Urothelium cell line (cell line): ENCODE measurements at regions not wholly inside any gene's neighbourhood (a gene's known extent, or its start where the extent isn't known, plus 50 kb on each side); places are given as distances from the start of the nearest gene placed in this dataset.
A peak's percentile ranks its signal among the peaks of the same experiment; 100 is the strongest.

Source experiments
- DNase-seq: peaks from one replicate; pipeline ENCODE4 v3.0.0; 2011; ENCODE audit warnings: low spot score, mixed read lengths
- FAIRE-seq: peaks from 2 replicates; lab custom pipeline; 2011; peaks lifted over from hg19 to GRCh38; lab: Jason Lieb, UNC

DNA sequence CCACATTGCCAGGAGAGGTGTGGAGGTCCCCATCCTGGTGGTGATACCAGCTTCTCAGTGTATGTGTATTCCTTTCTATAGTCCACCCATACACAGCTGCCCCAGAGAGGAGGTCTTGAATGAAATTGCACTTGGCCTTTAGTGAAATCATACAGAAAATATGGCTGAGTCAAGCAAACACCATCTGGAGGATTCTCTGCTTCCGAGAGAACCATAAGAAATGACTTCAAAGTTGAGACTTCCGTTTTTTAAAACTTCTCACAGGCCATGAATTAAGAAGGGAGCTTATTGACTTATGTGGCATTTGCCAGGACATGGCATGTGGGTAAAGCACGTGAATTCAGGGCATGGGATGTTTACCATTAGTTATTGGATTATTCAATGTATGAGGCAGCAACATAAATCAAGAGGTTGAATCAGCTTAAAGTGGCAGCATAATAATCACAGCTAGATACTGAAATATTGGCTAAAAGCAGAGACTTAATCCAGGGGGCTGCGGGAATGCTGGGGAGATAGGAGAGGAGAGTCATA lies 119.1 kb upstream of the MTNR1B start:
- DNase-seq (no peak), FAIRE-seq (no peak)

DNA sequence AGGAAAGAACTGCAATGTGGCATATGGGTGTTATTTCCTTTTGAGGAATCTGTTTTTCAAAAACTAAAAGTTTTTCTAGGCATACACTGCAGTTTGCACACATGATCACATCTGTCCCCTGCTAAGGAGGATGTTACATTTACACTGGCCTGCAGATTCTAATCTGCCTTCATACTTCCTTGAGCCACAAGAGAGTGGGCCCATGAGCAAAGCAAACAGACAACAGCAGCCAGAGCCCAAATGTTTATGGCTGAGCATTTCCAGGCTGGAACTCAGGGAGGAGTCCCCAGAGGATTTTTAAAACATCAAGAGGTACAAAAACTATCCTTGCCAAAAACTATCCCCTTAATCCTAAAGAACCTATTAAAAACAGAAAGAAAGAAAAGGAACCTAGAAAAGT lies 117.2 kb upstream of the MTNR1B start:
- no peak for DNase-seq
- no peak for FAIRE-seq

DNA sequence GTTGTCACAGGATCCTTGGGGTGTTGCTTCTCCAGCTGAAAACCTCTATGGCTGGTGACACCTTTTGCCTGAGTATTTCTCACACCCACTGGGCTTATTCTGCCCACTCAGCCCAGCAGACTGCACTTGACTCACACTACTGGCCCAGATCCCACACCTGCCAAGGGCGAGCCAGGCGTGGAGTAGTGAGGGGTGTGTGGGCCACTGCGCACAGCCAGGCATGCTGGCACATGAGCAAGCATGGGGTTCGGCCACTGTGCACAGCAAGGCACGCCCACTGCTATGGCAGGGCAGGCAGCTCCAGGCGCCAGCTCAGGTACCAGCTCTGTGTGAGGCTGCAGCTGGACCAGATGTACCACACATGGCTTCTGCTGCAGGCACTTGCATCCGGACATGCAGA lies 116.5 kb upstream of the MTNR1B start:
- FAIRE-seq: peak; percentile 85
- DNase-seq: no peak

DNA sequence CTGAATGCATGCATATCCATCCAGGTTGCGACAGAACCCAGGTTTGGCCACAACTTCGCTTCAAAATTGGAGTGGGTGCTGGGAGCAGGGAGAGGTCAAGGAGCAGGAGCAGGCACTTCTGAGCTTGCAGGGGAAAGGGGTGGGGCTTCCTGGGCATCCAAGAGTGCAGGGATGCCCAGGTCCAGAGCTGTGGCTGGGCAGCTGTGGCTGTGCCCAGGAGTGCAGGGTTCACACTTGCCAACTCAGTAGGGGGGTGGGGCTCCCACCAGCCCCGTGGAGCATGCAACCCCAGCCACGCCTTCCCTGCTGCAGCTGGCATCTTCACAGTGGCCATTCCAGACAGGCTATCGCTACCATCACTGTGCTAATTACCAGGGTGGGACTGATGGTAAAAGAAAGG lies 115.3 kb upstream of the MTNR1B start:
- DNase-seq (no peak), FAIRE-seq (no peak)

DNA sequence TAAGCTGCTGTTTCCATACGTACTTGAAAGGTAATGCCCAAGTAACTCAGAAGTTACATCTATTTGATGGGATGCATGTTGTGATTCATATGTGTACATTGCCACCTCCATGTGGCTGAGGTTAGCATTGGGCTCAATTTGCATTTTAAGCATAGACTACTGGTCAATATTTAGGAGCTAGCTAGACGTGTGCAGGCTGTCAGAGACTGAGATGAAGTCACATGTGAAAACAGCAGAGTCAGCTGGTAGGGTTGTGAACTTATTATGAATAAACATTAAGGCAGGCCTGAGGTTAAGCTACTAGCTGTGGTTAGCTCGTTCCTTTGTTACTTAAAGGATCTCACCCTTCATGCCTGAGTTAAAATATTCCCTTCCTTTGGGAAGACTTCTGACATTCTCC lies 114.5 kb upstream of the MTNR1B start:
- no peak for DNase-seq
- no peak for FAIRE-seq

DNA sequence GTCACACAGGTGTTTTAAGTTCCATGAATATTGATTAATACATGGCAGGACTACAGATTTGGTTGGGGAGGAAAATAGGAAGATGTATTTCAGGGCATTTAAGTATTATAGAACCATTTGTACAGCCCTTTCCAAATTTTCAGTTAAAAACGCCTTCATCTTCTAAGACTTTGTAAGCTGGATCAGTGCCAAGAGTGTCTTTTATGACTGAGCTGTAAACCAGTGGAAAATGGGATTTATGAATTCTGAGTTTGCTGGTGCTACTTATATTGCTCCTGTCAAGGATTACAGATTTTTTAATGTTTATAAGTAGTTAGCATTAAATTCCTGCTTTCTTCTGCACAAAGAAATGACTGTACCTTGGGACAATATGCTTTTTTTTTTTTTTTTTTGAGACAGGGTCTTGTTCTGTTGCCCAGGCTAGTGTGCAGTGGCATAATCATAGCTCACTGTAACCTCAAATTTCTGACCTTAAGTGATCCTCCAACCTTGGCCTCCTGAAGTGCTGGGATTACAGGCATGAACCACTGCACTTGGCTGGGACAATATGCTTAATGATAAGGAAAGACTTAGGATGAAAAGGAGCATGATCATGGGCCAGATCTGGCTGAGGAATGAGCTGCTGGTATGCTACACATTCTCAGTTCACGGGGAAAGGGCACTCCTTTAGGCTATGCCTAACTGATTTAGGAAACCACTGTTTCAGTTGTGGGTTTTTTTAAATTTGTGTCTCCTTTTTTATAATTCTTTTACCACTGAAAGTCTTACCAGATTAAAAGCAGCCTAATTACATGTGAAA lies 113.6 kb upstream of the MTNR1B start:
- DNase-seq (no peak), FAIRE-seq (no peak)

DNA sequence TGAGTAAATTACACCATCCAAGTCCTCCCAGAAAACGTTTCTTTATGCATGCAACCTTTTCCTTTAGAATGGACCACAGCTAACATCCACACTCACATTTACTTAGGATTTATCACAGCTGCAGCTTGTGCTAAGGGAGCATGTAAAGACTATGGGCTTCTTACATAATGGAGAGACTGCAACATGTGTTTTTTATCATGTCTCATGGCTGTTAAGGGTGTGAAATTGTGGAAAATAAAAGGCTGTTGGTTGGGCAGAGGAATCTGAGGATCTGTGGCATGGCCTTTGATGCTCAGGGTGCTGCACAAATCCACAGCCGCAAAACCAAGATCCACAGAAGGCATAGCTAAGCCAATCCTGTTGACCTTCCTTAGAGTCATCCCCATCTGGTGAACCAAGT lies 112.0 kb upstream of the MTNR1B start:
- FAIRE-seq: no peak
- no peak for DNase-seq

DNA sequence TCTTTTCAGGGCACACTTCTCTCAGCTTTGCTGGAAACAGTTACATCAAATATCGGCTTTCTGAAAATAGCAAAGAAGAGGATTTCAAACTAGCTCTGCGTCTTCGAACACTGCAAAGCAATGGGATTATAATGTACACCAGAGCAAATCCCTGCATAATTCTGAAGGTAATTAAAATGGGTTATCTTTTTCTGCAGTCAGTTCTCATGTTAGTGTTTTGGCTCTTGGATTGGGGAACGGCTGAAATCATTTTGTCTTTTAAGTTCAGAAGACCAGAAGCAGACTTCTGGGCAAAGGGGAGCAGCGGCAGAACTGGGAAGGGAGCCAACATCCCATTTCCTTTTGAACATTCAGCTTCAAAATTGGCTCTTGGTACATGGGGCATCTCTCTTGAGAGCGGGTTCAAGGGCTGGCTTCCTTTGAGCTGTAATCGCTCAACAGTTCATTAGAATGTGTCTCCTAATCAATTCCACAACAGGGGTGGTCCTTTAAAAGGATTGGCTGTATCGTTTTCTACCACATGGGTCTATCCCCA lies 110.2 kb upstream of the MTNR1B start:
- FAIRE-seq (no peak), DNase-seq (no peak)

DNA sequence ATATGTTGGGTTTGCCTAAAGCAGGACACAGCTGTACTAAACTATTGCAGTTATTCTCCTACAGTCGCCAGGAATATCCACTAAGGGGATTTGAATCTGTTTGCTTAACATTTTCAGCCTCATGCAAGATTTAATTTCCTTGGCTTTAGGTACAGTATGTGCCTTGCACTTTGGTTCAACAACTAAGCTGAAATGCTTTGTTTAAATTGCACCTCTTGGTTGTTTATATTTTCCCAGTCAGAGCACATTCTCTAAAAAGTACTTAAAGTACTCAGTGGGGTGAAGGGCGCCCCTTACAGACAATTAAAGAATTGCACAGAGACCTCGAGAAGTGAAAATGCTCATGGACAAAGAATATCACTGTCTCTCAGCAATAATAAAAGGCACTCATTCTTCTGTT lies 107.8 kb upstream of the MTNR1B start:
- no peak for FAIRE-seq

DNA sequence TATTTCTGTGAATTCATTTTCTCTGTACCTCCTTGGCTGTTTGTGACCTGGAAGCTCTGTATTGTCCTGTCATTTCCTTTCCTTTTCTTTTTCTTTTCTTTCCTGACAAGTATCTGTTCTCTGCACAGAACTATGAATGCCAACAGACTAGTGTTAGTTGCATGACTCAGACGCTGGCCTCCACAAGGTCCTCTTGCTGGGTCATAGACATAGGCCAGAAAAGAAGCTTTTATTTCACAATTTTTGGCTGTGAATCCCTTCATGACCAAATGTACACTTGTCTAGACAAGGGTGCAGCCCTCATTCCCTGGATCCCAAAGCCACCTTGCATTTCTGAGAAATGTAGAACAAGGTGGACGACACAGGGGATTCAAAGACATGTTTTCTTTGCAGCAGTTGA lies 104.1 kb upstream of the MTNR1B start:
- no peak for FAIRE-seq

More for the DNA sequence above, 107.8 kb upstream of the MTNR1B start:
- DNase-seq: no peak

DNA sequence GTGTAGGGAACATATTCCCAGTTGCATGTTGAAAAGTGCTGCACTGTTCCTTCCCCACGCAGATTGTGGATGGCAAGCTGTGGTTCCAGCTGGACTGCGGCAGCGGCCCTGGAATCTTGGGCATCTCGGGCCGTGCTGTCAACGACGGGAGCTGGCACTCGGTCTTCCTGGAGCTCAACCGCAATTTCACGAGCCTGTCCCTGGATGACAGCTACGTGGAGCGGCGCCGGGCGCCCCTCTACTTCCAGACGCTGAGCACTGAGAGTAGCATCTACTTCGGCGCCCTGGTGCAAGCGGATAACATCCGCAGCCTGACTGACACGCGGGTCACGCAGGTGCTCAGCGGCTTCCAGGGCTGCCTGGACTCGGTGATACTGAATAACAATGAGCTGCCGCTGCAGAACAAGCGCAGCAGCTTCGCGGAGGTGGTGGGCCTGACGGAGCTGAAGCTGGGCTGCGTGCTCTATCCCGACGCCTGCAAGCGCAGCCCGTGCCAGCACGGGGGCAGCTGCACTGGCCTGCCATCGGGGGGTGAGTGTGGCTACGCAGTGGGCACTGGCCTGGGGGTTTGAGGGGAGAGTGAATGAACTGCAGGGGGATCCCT lies 102.7 kb upstream of the MTNR1B start:
- DNase-seq (no peak), FAIRE-seq (no peak)

More for the DNA sequence above, 104.1 kb upstream of the MTNR1B start:
- no peak for DNase-seq

DNA sequence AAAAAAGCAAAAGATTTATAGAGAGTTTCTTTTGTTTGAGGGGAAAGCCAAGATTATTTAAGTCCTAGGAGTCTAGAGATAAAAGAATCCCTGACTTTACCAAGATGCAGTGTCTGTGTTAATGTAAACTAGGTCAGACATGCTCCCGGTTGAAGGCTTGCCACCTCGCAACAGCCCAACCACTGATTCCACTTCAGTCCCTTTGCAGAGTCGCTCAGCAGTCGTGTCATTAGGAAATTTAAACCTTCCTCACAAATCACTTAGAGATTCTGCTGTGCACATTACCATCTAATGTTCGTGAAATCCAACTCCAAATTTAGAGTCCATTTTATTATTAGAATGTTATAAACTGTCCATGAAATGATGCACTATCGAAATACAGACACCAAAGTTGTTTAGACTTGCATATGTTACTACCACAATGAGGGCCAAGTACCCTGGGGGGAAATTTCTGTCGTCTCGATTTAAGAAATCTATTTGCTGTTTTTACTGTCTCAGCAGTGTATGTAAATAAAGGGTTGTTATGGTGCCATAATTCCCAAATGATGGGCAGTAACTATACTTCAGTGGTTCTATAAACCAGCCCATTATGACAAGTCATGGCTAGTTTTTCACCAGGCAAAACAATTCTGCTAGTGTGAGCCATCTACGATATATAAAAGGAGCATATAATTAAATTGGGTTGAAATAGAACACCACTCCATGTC lies 101.4 kb upstream of the MTNR1B start:
- no peak for DNase-seq
- FAIRE-seq: no peak

DNA sequence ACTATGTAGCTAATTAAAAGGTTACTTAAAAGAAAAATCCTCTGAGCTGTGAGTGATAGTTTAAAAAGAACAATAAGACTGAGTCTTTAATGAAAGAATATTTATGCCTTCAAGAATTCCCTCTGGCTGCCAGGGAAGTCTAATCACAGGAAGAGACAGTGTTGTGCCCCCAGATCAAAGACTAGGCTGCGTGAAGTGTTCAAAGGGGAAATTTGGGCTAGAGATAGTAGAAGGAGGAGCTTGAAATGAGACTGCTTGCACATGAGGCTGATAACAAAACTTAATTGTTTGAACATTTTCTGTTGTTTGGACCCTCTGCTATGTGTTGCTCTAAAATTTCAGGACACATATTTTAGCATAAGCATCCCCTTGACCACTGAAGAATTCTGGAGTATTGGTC lies 99.7 kb upstream of the MTNR1B start:
- DNase-seq: no peak
- FAIRE-seq: no peak

DNA sequence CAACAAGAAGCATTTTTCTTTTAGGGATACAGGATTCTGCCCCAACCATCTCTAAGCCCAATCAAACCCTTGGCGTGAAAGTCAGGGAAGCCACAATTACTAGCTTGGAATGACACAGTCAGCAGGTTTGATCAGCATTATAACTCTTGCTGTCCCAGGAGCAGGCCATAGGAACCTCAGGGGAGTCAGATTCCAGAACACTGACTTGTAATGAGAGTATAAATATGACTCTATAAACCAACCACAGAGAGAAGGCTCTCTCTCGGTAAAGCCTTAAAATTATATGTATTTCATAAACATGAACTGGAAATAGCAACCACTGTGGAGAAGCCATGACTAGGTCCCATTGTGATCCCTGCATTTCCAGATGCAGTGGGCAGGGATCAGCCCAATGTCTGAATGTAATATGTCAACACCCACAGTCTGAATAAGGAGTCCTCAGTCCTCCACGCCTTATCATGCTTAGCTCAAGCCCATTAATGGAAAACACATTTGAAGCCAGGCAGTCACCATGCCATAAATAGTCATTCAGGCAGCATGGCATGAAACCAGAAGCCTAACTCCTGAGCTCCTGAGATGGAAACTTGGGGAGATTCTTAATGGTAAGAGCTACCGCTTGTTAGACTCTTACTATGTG lies 99.1 kb upstream of the MTNR1B start:
- FAIRE-seq: no peak

DNA sequence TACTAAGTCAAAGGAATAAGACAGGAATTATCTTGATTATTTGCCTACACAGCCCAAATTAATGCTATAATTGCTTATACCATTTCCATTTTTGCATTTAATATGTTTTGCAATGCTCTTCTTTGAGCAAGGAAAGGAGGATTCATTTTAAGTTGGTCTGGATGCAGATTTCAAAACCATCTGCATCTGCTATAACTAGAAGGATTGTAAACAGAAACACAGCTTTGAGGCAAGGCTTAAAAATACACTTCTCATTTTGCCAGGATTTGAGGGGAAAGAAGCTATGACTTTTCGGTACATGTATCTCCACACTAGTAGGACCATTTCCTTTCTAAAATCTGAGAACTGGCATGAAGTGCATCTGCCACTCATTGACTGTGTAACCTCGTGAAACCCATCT lies 95.9 kb upstream of the MTNR1B start:
- FAIRE-seq: no peak
- DNase-seq: no peak

More for the DNA sequence above, 99.1 kb upstream of the MTNR1B start:
- no peak for DNase-seq

DNA sequence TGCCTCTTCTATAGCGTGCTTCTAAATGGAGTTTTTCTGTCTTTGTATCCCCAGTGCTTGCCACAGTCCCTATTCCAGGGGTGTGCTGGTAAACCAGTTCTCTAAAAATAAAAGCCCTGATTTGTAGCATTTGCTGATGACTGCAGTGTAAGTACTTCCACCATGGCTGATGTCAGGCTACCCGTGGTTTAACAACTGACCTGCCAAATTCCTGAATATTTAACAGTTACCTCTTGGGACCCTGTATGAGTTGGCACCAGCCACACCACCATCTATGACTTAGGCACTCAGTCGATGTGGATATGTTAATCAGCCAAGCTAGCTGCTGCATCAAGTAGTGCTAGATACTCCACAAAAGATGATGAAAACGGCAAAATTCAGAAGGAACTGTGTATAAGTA lies 94.0 kb upstream of the MTNR1B start:
- no peak for FAIRE-seq
- no peak for DNase-seq

DNA sequence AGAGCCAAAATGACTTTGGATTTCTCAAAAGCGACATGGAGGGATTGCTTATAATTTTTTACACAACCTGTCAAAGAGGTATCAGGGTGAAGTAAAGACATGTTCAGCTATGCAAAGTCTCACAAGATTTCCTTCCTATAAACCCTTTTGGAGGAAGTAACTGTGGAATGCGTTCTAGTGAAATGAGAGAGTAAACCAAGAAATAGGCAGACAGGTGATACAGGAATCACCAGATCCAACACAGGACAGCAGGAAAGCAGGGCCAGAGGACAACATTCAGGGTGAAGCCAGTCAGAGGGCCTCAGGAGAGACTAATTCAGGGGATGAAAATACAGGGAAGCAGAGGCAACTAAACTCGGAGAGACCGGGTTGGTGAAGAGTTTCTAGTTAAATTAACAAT lies 90.4 kb upstream of the MTNR1B start:
- DNase-seq: no peak
- no peak for FAIRE-seq

DNA sequence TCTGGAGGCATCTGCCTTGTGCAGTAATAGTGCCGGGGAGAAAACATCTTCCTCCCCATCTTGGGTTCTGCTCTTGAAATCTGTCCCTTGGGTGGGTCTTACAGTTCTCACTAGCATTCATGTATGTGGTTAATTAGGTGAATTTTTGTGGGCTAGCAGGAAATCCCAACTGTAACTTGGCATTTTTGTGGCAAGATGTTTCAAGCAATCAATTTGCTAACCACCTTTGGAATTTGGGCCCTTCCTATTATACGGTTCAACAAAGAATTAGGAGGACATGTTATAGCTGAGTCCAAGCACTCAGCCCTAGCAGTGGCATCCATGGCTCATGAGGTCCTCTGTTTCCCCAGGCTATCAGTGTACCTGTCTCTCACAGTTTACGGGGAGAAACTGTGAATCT lies 89.1 kb upstream of the MTNR1B start:
- peak; percentile 57 for DNase-seq
- no peak for FAIRE-seq

DNA sequence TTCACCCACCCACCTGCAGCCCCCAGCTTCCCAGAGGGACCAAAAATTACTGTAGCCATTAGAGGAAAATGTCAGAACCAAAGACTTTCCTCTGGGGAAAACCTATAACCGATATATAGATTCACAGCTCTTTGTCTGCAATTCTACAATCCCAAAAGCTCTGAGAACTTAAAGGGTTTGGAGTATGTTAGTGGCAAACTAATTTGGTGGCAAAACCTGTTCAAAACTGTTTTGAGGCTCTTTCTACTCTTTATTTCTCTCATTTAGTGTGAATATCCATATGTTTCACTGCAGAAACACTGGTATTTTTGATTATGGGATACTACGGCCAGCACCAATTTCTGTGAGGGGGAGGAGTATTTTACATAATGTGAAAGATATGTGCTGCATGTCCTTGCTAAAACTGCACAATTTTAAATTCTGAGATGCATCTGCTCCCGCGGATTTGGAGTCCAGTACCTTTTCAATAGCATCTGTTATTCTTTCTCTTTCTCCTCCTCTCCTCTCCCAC lies 87.5 kb upstream of the MTNR1B start:
- DNase-seq (no peak), FAIRE-seq (no peak)

DNA sequence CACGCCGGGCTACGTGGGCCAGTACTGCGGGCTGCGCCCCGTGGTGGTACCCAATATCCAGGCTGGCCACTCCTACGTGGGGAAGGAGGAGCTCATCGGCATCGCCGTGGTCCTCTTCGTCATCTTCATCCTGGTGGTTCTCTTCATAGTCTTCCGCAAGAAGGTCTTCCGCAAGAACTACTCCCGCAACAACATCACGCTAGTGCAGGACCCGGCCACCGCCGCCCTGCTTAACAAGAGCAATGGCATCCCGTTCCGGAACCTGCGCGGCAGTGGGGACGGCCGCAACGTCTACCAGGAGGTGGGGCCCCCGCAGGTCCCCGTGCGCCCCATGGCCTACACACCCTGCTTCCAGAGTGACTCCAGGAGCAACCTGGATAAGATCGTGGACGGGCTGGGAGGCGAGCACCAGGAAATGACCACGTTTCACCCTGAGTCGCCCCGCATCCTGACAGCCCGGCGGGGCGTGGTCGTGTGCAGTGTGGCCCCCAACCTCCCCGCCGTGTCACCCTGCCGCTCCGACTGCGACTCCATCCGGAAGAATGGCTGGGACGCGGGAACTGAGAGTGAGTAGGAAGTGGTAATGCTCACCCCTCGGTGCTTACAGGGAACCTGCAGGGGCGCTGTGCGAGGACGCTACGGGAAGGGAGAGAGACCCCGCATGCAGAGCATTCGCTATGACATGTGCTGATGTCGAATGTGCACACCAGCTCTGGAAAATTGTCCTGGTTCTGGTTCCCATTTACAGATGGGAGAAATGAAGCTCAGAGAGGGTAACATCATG lies 86.4 kb upstream of the MTNR1B start:
- DNase-seq: no peak

More for the DNA sequence above, 86.4 kb upstream of the MTNR1B start:
- no peak for FAIRE-seq
